ENCODE measurements at regions not wholly inside any gene's neighbourhood (a gene's known extent, or its start where the extent isn't known, plus 50 kb on each side); places are given as distances from the start of the nearest gene placed in this dataset.

- no peak for TF ChIP-seq CTCF (conservative IDR thresholded peaks at IDR 0.05; ENCODE audit: low read length)
- no peak for TF ChIP-seq EZH2phosphoT487 (IDR thresholded peaks at IDR 0.05; ENCODE audit: borderline replicate concordance, low read depth, low read length)
Observed at GRCh38 chr10:118508355-118508754, 87.1 kb downstream of the PRLHR start.

Measured in OCI-LY7 (cell line).